Stimulated activated CD4-positive, alpha-beta T cell treated with anti-CD3 and anti-CD28 coated beads, TNF-alpha, amount 100 ng/mL, for 1 hour (primary cell): ENCODE measurements at regions not wholly inside any gene's neighbourhood (a gene's known extent, or its start where the extent isn't known, plus 50 kb on each side); places are given as distances from the start of the nearest gene placed in this dataset.

Experiments used
- DNase-seq, 3 donors: peaks; one replicate each; pipeline ENCODE4 v3.0.0-alpha.2; 2020; ENCODE audit warnings: low read depth in 3 of 3, low spot score in 1 of 3

- no peak for DNase-seq
These were observed 83.5 kb upstream of the MAX start for GRCh38 chr14:65185829-65186228.

- no peak for DNase-seq
These were observed 84.6 kb upstream of the MAX start for GRCh38 chr14:65186951-65187350.

GRCh38 chr14:65187421-65188049 lies 85.2 kb upstream of the MAX start:
- DNase-seq = no peak

- no peak for DNase-seq
These were observed 88.0 kb upstream of the MAX start for GRCh38 chr14:65190312-65190711.

- no peak for DNase-seq
These were observed 89.4 kb upstream of the MAX start for GRCh38 chr14:65191716-65192115.

- DNase-seq = no peak
These were observed 90.4 kb upstream of the MAX start for GRCh38 chr14:65192686-65193085.

- no peak for DNase-seq
These were observed 91.7 kb upstream of the MAX start for GRCh38 chr14:65193916-65194590.

- DNase-seq = no peak
These were observed 92.9 kb upstream of the MAX start for GRCh38 chr14:65195042-65195719.

GRCh38 chr14:65198346-65198745 lies 96.0 kb upstream of the MAX start:
- no peak for DNase-seq

- DNase-seq = no peak
These were observed 98.1 kb upstream of the MAX start for GRCh38 chr14:65200454-65200853.

GRCh38 chr14:65203574-65203973 lies 101.3 kb upstream of the MAX start:
- no peak for DNase-seq

- DNase-seq = no peak
These were observed 101.7 kb upstream of the MAX start for GRCh38 chr14:65204056-65204455.

GRCh38 chr14:65206078-65206447 lies 103.7 kb upstream of the MAX start:
- DNase-seq = no peak

- DNase-seq = no peak
These were observed 104.3 kb upstream of the MAX start for GRCh38 chr14:65206448-65207096.

- no peak for DNase-seq
These were observed 106.2 kb upstream of the MAX start for GRCh38 chr14:65208548-65208947.

- no peak for DNase-seq
These were observed 108.0 kb upstream of the MAX start for GRCh38 chr14:65210118-65210821.

GRCh38 chr14:65210822-65211182 lies 108.5 kb upstream of the MAX start:
- DNase-seq = no peak

GRCh38 chr14:65211341-65211987 lies 109.1 kb upstream of the MAX start:
- DNase-seq = no peak

- no peak for DNase-seq
These were observed 111.0 kb upstream of the MAX start for GRCh38 chr14:65213316-65213715.

GRCh38 chr14:65214741-65215140 lies 112.4 kb upstream of the MAX start:
- no peak for DNase-seq

- DNase-seq = no peak
These were observed 117.0 kb upstream of the MAX start for GRCh38 chr14:65219353-65219752.
